H1 (cell line): ENCODE measurements at regions not wholly inside any gene's neighbourhood (a gene's known extent, or its start where the extent isn't known, plus 50 kb on each side); places are given as distances from the start of the nearest gene placed in this dataset.

Experiments used
- BRCA1 ChIP-seq: IDR thresholded peaks from 2 replicates; pipeline ENCODE4 v1.6.1; 2012; ENCODE audit warnings: low read depth, low read length, improper control_type of control experiment
- CHD7 ChIP-seq: fragments of 300-600 bp; sonication (generic); IDR thresholded peaks from 2 replicates; pipeline ENCODE4 v1.7.1; 2012; ENCODE audit warnings: low read length, moderate library complexity, mild to moderate bottlenecking, inconsistent platforms; ENCODE audit not compliant: insufficient replicate concordance
- EGR1 ChIP-seq: IDR thresholded peaks from 2 replicates; pipeline ENCODE4 v1.6.1; 2011; ENCODE audit warnings: low read depth, low read length, borderline replicate concordance
- EZH2 ChIP-seq: fragments of 200-600 bp; sonication (generic); IDR thresholded peaks from 2 replicates; pipeline ENCODE4 v1.7.1; 2012; ENCODE audit warnings: low read depth, mild to moderate bottlenecking, moderate library complexity, low read length, inconsistent platforms; ENCODE audit not compliant: severe bottlenecking
- HDAC6 ChIP-seq: IDR thresholded peaks from one replicate; pipeline ENCODE4 v1.7.1; 2012; ENCODE audit warnings: low read depth, mild to moderate bottlenecking, inconsistent platforms, low read length, moderate library complexity
- PHF8 ChIP-seq: fragments of 200-600 bp; sonication (generic); conservative IDR thresholded peaks from 2 replicates; pipeline ENCODE4 v1.7.1; 2012; ENCODE audit warnings: low read depth, mild to moderate bottlenecking, inconsistent platforms, low read length, moderate library complexity
- RNF2 ChIP-seq: fragments of 200-900, 300-1000 bp; sonication (generic); IDR thresholded peaks from 2 replicates; pipeline ENCODE4 v1.7.1; 2016; ENCODE audit warnings: borderline replicate concordance, low read depth, mild to moderate bottlenecking, antibody characterized with exemption, low read length; ENCODE audit not compliant: poor library complexity, severe bottlenecking; ENCODE audit errors: missing control alignments
- SAP30 ChIP-seq: fragments of 300-600 bp; sonication (generic); IDR thresholded peaks from 2 replicates; pipeline ENCODE4 v1.7.1; 2012; ENCODE audit warnings: low read length, moderate library complexity, mild to moderate bottlenecking, inconsistent platforms; ENCODE audit not compliant: insufficient read depth, insufficient replicate concordance
- SP4 ChIP-seq: IDR thresholded peaks from 2 replicates; pipeline ENCODE4 v1.6.1; 2012; ENCODE audit warnings: low read length, inconsistent platforms
- TCF12 ChIP-seq: IDR thresholded peaks from 2 replicates; pipeline ENCODE4 v1.6.1; 2011; ENCODE audit warnings: low read depth, mild to moderate bottlenecking, low read length
- YY1 ChIP-seq: IDR thresholded peaks from 2 replicates; pipeline ENCODE4 v1.6.1; 2011; ENCODE audit warnings: low read depth, mild to moderate bottlenecking, low read length

GRCh38 chr1:199449681-199450080 lies 577.8 kb upstream of the NR5A2 start (continued):
- TF ChIP-seq CHD7: no peak
- TF ChIP-seq HDAC6: no peak
- TF ChIP-seq RNF2: no peak
- TF ChIP-seq BRCA1: no peak
- no peak for TF ChIP-seq PHF8
- TF ChIP-seq EZH2: no peak
- TF ChIP-seq EGR1: no peak
- TF ChIP-seq YY1: no peak
- no peak for TF ChIP-seq TCF12
- TF ChIP-seq SAP30: no peak
- TF ChIP-seq SP4: no peak
